ENCODE measurements at regions not wholly inside any gene's neighbourhood (a gene's known extent, or its start where the extent isn't known, plus 50 kb on each side); places are given as distances from the start of the nearest gene placed in this dataset.
"Not testable (repeated sequence)": the region's sequence is repeated elsewhere in the genome, so short reads cannot be mapped to it uniquely, and the experiment has no call there.

GRCh38 chr1:69073176-69073575 lies 494.5 kb upstream of the LRRC7 start:
- Histone ChIP-seq H3K4me1 (ENCODE audit: control insufficient read depth, insufficient read depth, low read length, poor library complexity, severe bottlenecking) (no peaks in the 10 kb centered on the region), H3K4me3 (ENCODE audit: extremely low read depth, insufficient read depth, low read length, poor library complexity, severe bottlenecking) (no peak overlapping the region), H3K9me3 (ENCODE audit: control insufficient read depth, low read length) (no peaks in the 10 kb centered on the region), H3K36me3 (ENCODE audit: control insufficient read depth, insufficient read depth, low read length) (no peaks in the 10 kb centered on the region), H3K27ac (ENCODE audit: low read depth, low read length, severe bottlenecking) (no peak overlapping the region)
- 82 to 100% methylated on average over 2 of the region's 2 CpGs for WGBS, 2 experiments (ENCODE audit: insufficient coverage in 2 of 2)

GRCh38 chr1:69076631-69077030 lies 491.1 kb upstream of the LRRC7 start:
- Histone ChIP-seq H3K4me3 (ENCODE audit: extremely low read depth, insufficient read depth, low read length, poor library complexity, severe bottlenecking) (no peak overlapping the region), H3K4me1 (ENCODE audit: control insufficient read depth, insufficient read depth, low read length, poor library complexity, severe bottlenecking) (no peaks in the 10 kb centered on the region), H3K27ac (ENCODE audit: low read depth, low read length, severe bottlenecking) (no peak overlapping the region), H3K36me3 (ENCODE audit: control insufficient read depth, insufficient read depth, low read length) (no peaks in the 10 kb centered on the region), H3K9me3 (ENCODE audit: control insufficient read depth, low read length) (no peaks in the 10 kb centered on the region)
- 45 to 62% methylated on average over 1 to 2 of the region's 3 CpGs for WGBS, 2 experiments (ENCODE audit: insufficient coverage in 2 of 2)

- Histone ChIP-seq H3K36me3 (ENCODE audit: control insufficient read depth, insufficient read depth, low read length) (no peaks in the 10 kb centered on the region), H3K9me3 (ENCODE audit: control insufficient read depth, low read length) (no peaks in the 10 kb centered on the region), H3K4me3 (ENCODE audit: extremely low read depth, insufficient read depth, low read length, poor library complexity, severe bottlenecking) (no peak overlapping the region), H3K27ac (ENCODE audit: low read depth, low read length, severe bottlenecking) (no peak overlapping the region), H3K4me1 (ENCODE audit: control insufficient read depth, insufficient read depth, low read length, poor library complexity, severe bottlenecking) (no peaks in the 10 kb centered on the region)
- WGBS, 2 experiments (ENCODE audit: insufficient coverage in 2 of 2) = no CpG with 5 or more reads among the region's 1 CpG
These were observed 490.5 kb upstream of the LRRC7 start for GRCh38 chr1:69077198-69077597.

GRCh38 chr1:69077633-69078032 lies 490.1 kb upstream of the LRRC7 start:
- Histone ChIP-seq H3K36me3 (ENCODE audit: control insufficient read depth, insufficient read depth, low read length) (no peaks in the 10 kb centered on the region), H3K4me3 (ENCODE audit: extremely low read depth, insufficient read depth, low read length, poor library complexity, severe bottlenecking) (no peak overlapping the region), H3K4me1 (ENCODE audit: control insufficient read depth, insufficient read depth, low read length, poor library complexity, severe bottlenecking) (no peaks in the 10 kb centered on the region), H3K27ac (ENCODE audit: low read depth, low read length, severe bottlenecking) (no peak overlapping the region), H3K9me3 (ENCODE audit: control insufficient read depth, low read length) (no peaks in the 10 kb centered on the region)
- WGBS, 2 experiments (ENCODE audit: insufficient coverage in 2 of 2) = 60% methylated on average over 2 of the region's 3 CpGs; no CpG with 5 or more reads in 1 of the 2 experiments

- 64 to 74% methylated on average over 2 to 3 of the region's 3 CpGs for WGBS, 2 experiments (ENCODE audit: insufficient coverage in 2 of 2)
These were observed 486.1 kb upstream of the LRRC7 start for GRCh38 chr1:69081668-69082067.

GRCh38 chr1:69082312-69082711 lies 485.4 kb upstream of the LRRC7 start:
- Histone ChIP-seq H3K36me3 (ENCODE audit: control insufficient read depth, insufficient read depth, low read length) (no peaks in the 10 kb centered on the region), H3K27ac (ENCODE audit: low read depth, low read length, severe bottlenecking) (no peak overlapping the region), H3K4me3 (ENCODE audit: extremely low read depth, insufficient read depth, low read length, poor library complexity, severe bottlenecking) (no peak overlapping the region), H3K4me1 (ENCODE audit: control insufficient read depth, insufficient read depth, low read length, poor library complexity, severe bottlenecking) (no peaks in the 10 kb centered on the region), H3K9me3 (ENCODE audit: control insufficient read depth, low read length) (no peaks in the 10 kb centered on the region)
- 58 to 61% methylated on average over 2 of the region's 4 CpGs for WGBS, 2 experiments (ENCODE audit: insufficient coverage in 2 of 2)

More at GRCh38 chr1:69081668-69082067, 486.1 kb upstream of the LRRC7 start:
- no peak overlapping the region for H3K27ac ChIP-seq (ENCODE audit: low read depth, low read length, severe bottlenecking)
- no peaks in the 10 kb centered on the region for H3K4me1 ChIP-seq (ENCODE audit: control insufficient read depth, insufficient read depth, low read length, poor library complexity, severe bottlenecking)
- H3K36me3 ChIP-seq (ENCODE audit: control insufficient read depth, insufficient read depth, low read length) = no peaks in the 10 kb centered on the region
- H3K9me3 ChIP-seq (ENCODE audit: control insufficient read depth, low read length) = no peaks in the 10 kb centered on the region
- H3K4me3 ChIP-seq (ENCODE audit: extremely low read depth, insufficient read depth, low read length, poor library complexity, severe bottlenecking) = no peak overlapping the region

- H3K27ac ChIP-seq (ENCODE audit: low read depth, low read length, severe bottlenecking) = no peak overlapping the region
- H3K36me3 ChIP-seq (ENCODE audit: control insufficient read depth, insufficient read depth, low read length) = no peaks in the 10 kb centered on the region
- no peaks in the 10 kb centered on the region for H3K4me1 ChIP-seq (ENCODE audit: control insufficient read depth, insufficient read depth, low read length, poor library complexity, severe bottlenecking)
- H3K4me3 ChIP-seq (ENCODE audit: extremely low read depth, insufficient read depth, low read length, poor library complexity, severe bottlenecking) = no peak overlapping the region
- no peaks in the 10 kb centered on the region for H3K9me3 ChIP-seq (ENCODE audit: control insufficient read depth, low read length)
These were observed 481.6 kb upstream of the LRRC7 start for GRCh38 chr1:69086148-69086547.

GRCh38 chr1:69088571-69088970 lies 479.2 kb upstream of the LRRC7 start:
- WGBS, 2 experiments (ENCODE audit: insufficient coverage in 2 of 2) = no CpG with 5 or more reads among the region's 1 CpG

GRCh38 chr1:69090170-69090569 lies 477.6 kb upstream of the LRRC7 start:
- H3K27ac ChIP-seq (ENCODE audit: low read depth, low read length, severe bottlenecking) = no peak overlapping the region
- H3K36me3 ChIP-seq (ENCODE audit: control insufficient read depth, insufficient read depth, low read length) = no peaks in the 10 kb centered on the region
- H3K9me3 ChIP-seq (ENCODE audit: control insufficient read depth, low read length) = no peaks in the 10 kb centered on the region
- no peak overlapping the region for H3K4me3 ChIP-seq (ENCODE audit: extremely low read depth, insufficient read depth, low read length, poor library complexity, severe bottlenecking)
- no peaks in the 10 kb centered on the region for H3K4me1 ChIP-seq (ENCODE audit: control insufficient read depth, insufficient read depth, low read length, poor library complexity, severe bottlenecking)

More at GRCh38 chr1:69088571-69088970, 479.2 kb upstream of the LRRC7 start:
- H3K9me3 ChIP-seq (ENCODE audit: control insufficient read depth, low read length) = no peaks in the 10 kb centered on the region
- H3K27ac ChIP-seq (ENCODE audit: low read depth, low read length, severe bottlenecking) = no peak overlapping the region
- no peaks in the 10 kb centered on the region for H3K36me3 ChIP-seq (ENCODE audit: control insufficient read depth, insufficient read depth, low read length)
- H3K4me3 ChIP-seq (ENCODE audit: extremely low read depth, insufficient read depth, low read length, poor library complexity, severe bottlenecking) = no peak overlapping the region
- no peaks in the 10 kb centered on the region for H3K4me1 ChIP-seq (ENCODE audit: control insufficient read depth, insufficient read depth, low read length, poor library complexity, severe bottlenecking)

GRCh38 chr1:69090752-69091151 lies 477.0 kb upstream of the LRRC7 start:
- no peaks in the 10 kb centered on the region for H3K4me1 ChIP-seq (ENCODE audit: control insufficient read depth, insufficient read depth, low read length, poor library complexity, severe bottlenecking)
- no CpG with 5 or more reads among the region's 1 CpG for WGBS, 2 experiments (ENCODE audit: insufficient coverage in 2 of 2)
- no peak overlapping the region for H3K4me3 ChIP-seq (ENCODE audit: extremely low read depth, insufficient read depth, low read length, poor library complexity, severe bottlenecking)
- H3K9me3 ChIP-seq (ENCODE audit: control insufficient read depth, low read length) = no peaks in the 10 kb centered on the region
- no peak overlapping the region for H3K27ac ChIP-seq (ENCODE audit: low read depth, low read length, severe bottlenecking)
- H3K36me3 ChIP-seq (ENCODE audit: control insufficient read depth, insufficient read depth, low read length) = no peaks in the 10 kb centered on the region

- H3K27ac ChIP-seq (ENCODE audit: low read depth, low read length, severe bottlenecking); H3K36me3 ChIP-seq (ENCODE audit: control insufficient read depth, insufficient read depth, low read length); H3K4me3 ChIP-seq (ENCODE audit: extremely low read depth, insufficient read depth, low read length, poor library complexity, severe bottlenecking); H3K4me1 ChIP-seq (ENCODE audit: control insufficient read depth, insufficient read depth, low read length, poor library complexity, severe bottlenecking); H3K9me3 ChIP-seq (ENCODE audit: control insufficient read depth, low read length): not testable (repeated sequence)
- 95 to 97% methylated on average over 7 to 11 of the region's 11 CpGs for WGBS, 2 experiments (ENCODE audit: insufficient coverage in 2 of 2)
These were observed 465.7 kb upstream of the LRRC7 start for GRCh38 chr1:69102058-69102457.

- Histone ChIP-seq H3K9me3 (ENCODE audit: control insufficient read depth, low read length) (no peaks in the 10 kb centered on the region), H3K27ac (ENCODE audit: low read depth, low read length, severe bottlenecking) (no peak overlapping the region), H3K4me3 (ENCODE audit: extremely low read depth, insufficient read depth, low read length, poor library complexity, severe bottlenecking) (no peak overlapping the region), H3K36me3 (ENCODE audit: control insufficient read depth, insufficient read depth, low read length) (no peaks in the 10 kb centered on the region), H3K4me1 (ENCODE audit: control insufficient read depth, insufficient read depth, low read length, poor library complexity, severe bottlenecking) (no peaks in the 10 kb centered on the region)
These were observed 464.5 kb upstream of the LRRC7 start for GRCh38 chr1:69103213-69103612.
